NCI-H748 treated with DMSO at 0.1 percent for 48 hours (cell line): ENCODE measurements at regions not wholly inside any gene's neighbourhood (a gene's known extent, or its start where the extent isn't known, plus 50 kb on each side); places are given as distances from the start of the nearest gene placed in this dataset.
"Not testable (repeated sequence)": the region's sequence is repeated elsewhere in the genome, so short reads cannot be mapped to it uniquely, and the experiment has no call there.

Source experiments
- DNase-seq: peaks from one replicate; lab custom pipeline; 2025; lab: John Stamatoyannopoulos, UW

DNA sequence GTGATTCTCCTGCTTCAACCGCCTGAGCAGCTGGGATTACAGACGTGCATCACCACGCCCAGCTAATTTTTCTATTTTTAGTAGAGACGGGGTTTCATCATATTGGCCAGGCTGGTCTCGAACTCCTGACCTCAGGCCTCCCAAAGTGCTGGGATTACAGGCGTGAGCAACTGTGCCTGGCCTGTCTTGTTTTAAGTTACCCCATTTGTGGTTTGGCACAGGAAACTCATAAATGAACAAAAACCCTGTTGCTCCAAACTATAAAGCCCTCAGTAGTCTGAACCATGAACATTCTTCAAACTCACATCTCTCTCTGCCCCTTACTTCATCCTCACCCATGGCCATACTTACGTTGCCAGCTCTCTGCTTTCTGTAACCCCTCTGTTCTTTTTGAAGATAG lies 61.7 kb downstream of the RHOU start:
- not testable (repeated sequence) for DNase-seq

GRCh38 chr1:228798035-228798434 lies 62.8 kb downstream of the RHOU start:
- DNase-seq: no peak

GRCh38 chr1:228798548-228798947 lies 63.3 kb downstream of the RHOU start:
- no peak for DNase-seq

DNA sequence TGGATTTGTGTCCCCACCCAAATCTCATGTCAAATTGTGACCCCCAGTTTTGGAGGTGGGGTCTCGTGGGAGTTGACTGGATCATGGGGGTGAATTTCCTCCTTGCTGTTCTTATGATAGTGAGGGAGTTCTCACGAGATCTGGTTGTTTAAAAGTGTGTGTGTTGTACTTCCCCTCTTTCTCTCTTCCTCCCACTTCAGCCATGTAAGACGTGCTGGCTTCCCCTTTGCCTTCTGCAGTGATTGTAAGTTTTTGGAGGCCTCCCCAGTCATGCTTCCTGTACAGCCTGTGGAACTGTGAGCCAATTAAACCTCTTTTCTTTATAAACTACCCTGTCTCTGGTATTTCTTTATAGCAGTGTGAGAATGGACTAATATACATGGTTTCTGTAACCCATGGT lies 64.6 kb downstream of the RHOU start:
- no peak for DNase-seq

DNA sequence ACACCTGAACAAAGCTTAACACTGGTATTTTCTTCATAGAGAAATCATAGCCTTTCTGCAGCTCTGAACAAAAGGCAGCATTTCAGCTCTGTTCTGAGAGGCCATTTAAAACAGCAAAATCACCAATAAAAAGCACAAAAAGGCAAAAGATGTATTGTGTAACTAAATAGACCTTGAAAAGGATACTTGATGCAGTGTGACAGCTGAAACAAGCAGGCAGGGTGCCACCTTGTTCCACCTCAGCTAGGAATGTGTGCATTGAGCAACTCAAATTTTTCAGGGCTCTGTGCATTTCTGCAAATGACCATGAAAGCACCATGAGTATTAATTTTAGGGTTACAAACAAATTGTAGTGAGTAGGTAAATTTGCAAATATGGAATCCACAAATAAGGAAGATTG lies 65.8 kb downstream of the RHOU start:
- DNase-seq: no peak

DNA sequence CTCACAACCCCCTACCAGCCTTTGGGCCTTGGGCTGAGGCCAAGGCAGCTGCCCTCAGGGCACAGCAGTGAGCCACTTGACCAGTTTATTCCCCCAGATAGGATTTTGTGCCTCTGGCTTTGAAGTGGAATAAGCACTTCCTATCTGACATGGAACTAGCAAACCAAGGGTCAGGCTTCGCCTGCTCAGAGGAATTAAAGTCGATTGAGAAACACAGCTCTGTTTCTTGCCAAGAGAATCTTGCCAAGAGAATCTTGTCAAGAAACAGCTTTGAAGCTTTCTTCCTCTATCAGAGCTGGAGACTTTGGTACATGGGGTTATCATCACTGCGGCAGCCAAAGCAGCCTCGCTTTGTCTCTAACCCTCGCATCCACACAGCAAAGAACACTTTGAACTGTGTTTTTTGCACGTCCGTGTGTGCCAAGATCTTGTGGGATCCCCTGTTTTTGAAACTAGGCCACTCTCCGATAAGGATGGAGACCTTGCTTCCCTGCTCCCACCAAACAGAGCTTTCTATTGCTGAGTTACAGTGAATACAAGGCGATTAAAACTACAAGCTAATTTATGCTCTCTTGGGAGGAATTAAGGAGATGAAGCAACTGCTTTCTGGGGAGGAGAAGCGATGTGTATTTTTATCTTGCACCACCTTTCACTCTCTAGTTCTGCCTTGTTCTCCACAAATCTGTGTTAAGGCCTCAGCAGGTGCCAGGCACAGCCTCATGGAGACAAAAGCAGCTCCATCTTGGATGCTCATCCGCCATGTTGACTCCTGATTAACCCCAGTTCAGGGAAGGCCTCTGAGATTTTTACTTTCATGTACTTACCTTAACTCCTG lies 67.3 kb downstream of the RHOU start:
- DNase-seq: no peak

DNA sequence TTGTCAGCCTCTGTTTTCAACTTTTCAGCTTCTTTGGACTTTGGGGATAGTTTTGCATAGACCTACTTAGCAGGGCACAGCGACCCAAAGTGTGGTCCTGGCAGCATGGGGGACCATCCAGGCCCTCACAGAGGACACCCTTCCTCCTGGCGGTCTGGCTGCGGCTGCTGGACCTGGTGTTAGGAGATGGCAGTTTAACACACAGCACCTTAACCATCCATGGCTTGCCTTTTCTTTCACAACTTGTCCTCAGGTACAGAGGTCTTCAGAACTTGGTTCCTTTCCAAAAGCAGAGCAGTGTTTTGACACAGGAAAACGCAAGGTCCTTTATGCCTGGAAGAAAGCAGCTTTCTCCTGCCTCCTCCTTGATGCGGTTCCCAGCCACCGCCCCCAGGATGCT lies 68.1 kb downstream of the RHOU start:
- no peak for DNase-seq

GRCh38 chr1:228804173-228804572 lies 68.9 kb downstream of the RHOU start:
- DNase-seq: no peak

DNA sequence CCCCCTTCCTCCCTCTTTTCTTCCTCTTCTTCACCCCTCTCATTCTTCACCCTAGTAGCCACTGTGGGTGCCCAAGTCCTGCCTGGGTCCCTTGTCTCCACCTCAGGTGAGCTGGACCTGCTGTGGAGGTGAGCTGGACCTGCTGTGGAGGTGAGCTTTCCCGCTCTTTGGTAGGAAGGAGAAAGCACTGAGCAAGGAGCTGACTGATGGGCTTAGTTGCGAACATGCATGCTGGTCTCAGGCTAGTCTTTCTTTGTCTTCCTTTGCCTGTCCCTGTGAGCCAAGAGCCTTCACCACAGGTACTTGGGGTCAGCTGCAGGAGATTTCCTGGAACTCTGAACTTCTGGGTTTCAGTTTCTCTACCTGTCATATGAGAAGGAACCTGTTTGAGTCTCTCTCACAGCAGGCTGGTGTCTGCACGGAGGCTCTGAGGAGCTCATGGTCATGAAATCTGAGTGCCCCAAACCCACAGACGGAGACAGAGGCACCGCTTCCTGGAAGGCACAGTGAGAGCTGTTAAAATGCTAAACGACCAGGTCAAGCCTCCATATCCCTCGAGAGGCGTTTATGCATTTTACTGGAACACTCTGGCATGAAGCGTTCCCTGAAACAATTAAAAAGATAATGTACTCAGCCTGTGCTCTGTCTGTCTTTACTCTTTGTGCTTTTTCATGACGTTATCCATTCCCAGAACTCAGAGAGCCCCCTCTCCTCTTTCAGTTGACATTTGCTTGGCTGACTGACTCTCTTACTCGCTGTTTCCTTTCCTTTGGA lies 69.5 kb downstream of the RHOU start:
- no peak for DNase-seq

DNA sequence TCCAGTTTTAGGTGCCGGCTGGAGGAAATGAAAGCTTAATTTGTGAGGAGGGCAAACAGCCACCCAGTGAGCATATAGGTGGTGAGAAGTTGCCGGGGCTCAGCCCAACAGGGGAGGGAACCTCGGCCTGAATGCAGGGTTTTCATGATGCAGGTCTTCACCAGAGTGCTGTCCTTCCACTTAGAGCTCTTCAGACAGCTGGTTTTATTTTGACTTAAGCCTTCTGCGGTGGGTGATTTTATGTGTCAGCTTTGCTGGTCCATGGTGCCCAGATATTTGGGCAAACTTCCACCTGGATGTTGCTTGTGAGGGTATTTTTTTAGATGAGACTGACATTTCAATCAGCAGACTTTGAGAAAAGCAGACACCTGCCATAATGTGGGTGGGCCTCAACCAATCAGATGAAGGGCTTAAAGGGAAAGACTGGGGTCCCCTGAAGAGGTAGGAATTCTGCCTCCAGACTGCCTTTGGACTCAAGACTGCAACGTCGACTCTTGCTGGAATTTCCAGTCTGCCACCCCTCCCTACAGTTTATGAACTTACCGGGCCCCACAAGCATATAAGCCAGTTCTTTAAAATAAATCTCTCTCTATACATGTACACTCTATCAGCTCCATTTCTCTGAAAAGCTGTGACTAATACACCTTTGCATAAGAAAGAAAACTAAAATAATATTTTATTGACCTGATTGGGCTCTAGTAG lies 72.8 kb downstream of the RHOU start:
- no peak for DNase-seq

- no peak for DNase-seq
These were observed 74.5 kb downstream of the RHOU start for GRCh38 chr1:228809621-228810394.

DNA sequence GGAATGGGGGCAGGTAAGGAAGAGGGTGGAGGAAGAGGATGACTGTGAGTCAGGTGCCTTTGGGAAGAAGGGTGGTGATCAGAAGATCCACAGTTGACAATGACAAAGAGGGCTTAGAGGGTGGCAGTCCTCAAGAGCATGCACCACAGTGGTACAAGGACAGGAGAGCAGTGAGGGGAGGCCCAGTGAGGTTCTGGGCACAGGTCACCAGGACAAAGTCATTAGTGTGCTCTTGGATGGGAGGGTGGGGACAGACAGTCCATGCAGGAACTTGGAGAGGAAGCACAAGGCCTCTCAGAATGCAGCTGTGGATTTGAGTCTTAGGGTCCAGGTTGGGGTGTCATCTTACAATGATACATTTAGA lies 75.1 kb downstream of the RHOU start:
- no peak for DNase-seq

- no peak for DNase-seq
These were observed 75.8 kb downstream of the RHOU start for GRCh38 chr1:228810878-228811711.

DNA sequence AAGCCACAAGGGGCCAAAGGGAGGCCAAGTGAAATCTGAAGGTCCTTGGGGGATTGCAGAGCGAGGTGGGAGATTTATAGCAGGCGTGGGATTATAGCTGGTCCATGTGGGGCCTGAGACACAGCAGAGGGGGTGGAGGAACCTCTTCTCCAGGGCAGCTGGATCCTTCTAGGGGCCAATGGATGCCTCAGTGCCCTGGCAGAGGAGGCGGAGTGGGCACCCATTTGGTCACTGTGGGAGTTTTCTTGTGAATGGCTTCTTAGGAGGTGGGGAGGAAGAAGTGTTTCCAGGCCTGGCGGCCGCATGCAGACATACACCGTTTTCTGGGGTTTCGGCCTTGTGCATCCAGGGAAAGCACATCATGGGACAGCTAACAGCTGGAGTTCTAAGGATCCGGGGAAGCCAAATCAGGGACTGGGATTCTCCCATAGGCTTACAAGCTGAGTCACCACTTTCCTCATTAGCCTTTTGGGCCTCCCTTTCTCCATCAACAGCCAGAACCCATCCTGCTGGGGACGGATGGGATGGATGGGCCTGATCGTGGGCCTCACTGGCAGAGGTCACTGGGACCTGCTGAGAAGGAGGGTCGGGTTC lies 76.5 kb downstream of the RHOU start:
- DNase-seq: no peak

DNA sequence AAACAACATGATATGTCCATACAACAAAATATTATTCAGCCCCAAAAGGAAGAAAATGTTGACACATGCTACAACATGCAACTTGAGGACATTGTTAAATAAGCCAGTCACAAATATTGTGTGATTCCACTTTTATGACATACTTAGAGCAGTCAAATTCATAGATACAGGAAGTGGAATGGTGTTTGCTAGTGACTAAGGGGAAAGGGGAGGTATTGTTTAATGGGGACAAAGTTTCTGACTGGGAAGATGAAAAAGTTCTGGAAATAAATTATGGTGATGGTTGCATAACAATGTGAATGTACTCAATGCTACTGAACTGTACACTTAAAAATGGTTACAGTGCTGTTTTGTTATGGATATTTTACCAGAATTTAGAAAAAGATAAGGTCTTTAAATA lies 77.7 kb downstream of the RHOU start:
- no peak for DNase-seq

DNA sequence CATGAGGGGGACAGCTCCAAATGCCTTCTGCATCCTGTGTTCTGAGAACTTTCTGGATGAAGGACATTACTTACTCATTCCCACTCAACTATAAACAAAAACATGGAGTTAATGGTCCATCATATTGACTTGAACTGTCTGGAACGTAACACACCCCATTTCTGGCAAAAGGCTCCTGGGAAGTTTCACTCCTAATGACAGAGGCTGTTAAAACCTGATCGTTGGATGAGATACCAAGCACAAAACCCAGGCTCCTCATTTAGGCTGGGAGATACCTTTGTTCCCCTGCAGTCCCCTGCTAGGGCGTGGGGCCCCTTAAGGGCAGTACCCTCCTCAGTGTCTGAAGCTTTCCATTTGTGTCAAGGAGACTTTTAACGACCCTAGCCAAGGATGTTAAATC lies 78.9 kb downstream of the RHOU start:
- no peak for DNase-seq

- DNase-seq: no peak
These were observed 83.0 kb downstream of the RHOU start for GRCh38 chr1:228818296-228818695.

DNA sequence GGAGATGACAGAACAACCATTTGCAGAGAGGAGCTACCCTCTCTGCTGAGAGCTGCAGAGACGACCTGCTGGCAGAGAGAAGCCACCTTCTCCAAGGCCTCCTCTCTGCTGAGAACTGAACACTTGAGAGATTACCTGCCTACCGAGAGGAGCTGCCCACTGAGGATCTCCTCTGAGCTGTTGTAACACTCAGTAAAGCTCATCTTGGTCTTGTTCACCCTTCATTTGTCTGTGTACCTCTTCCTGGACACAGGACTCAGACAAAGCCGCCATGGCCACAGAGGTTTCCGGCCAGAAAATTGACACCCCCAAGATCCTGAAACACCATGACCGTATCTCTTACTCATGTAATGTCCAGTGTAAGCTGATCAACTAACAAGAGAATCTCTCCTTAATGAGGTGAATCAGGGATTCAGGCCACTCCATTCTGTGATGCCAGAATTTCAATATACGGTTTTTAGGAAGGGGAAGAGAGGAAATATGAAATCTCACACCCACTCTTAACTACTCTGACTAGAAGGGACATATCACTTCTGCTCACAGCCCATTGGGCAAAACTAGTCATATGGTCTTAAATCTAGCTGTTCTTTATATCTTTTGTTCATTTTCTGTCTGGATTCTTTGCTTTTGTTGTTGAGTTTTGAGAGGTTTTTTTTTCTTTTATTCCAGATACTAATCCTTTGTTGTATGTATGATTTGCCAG lies 83.8 kb downstream of the RHOU start:
- no peak for DNase-seq

GRCh38 chr1:228821252-228821651 lies 86.0 kb downstream of the RHOU start:
- DNase-seq: no peak

GRCh38 chr1:228823200-228823599 lies 87.9 kb downstream of the RHOU start:
- DNase-seq: no peak
